ENCODE measurements at regions not wholly inside any gene's neighbourhood (a gene's known extent, or its start where the extent isn't known, plus 50 kb on each side); places are given as distances from the start of the nearest gene placed in this dataset.

DNA sequence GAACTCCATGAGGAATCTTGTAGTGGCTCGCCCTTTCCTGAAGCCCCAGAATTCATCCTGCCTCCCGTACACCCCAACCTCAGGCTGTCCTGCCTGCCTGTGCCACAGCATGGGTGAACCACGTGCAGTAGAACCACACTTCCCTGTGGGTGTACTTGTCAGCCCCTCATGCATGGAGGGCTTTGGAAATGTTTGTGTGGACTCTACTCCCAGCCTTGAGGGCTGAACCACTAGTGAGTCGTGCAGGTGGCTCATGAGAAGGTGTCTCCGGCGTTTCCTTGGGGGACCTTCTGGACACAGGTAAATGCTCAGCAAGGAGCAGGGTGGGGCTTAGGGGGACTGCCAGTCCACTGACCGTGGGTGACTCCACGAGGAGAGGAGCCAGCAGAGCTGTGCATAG lies 58.7 kb upstream of the ADORA2B start:
- TF ChIP-seq, protein P1, sequence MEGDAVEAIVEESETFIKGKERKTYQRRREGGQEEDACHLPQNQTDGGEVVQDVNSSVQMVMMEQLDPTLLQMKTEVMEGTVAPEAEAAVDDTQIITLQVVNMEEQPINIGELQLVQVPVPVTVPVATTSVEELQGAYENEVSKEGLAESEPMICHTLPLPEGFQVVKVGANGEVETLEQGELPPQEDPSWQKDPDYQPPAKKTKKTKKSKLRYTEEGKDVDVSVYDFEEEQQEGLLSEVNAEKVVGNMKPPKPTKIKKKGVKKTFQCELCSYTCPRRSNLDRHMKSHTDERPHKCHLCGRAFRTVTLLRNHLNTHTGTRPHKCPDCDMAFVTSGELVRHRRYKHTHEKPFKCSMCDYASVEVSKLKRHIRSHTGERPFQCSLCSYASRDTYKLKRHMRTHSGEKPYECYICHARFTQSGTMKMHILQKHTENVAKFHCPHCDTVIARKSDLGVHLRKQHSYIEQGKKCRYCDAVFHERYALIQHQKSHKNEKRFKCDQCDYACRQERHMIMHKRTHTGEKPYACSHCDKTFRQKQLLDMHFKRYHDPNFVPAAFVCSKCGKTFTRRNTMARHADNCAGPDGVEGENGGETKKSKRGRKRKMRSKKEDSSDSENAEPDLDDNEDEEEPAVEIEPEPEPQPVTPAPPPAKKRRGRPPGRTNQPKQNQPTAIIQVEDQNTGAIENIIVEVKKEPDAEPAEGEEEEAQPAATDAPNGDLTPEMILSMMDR (IDR thresholded peaks at IDR 0.05) = no peak
- DNase-seq = no peak
- Mint-ChIP-seq H3K27me3 (ENCODE audit: low read depth, poor library complexity) (peaks cover 6% of the 10 kb centered on the region), H3K9me3 (no peaks in the 10 kb centered on the region), H3K27ac (no peak overlapping the region), H3K36me3 (ENCODE audit: low read depth) (no peaks in the 10 kb centered on the region), H3K4me3 (no peak overlapping the region), H3K4me1 (peaks cover 11% of the 10 kb centered on the region)

DNA sequence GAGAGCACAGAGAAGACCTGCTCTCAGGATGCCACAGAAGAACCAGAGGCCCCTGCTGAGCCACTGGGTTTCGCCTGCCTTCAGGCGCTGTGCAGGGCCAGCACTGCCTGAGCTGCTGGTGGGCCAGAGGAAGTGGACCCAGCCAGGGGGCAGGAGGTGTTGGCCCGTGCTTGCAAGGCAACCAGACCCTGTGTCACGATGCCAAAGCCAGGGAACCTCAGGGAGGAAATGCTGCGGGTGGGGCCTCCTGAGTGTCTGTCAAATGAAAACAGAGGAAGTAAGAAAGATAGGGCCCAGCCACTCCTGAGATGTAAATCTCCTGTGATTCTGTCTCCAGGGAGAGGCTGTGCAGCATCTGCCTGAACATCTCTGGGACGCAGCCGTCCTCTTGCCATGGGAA lies 58.1 kb upstream of the ADORA2B start:
- H3K27ac Mint-ChIP-seq = peak overlapping the region; percentile 18
- H3K36me3 Mint-ChIP-seq (ENCODE audit: low read depth) = no peaks in the 10 kb centered on the region
- peaks cover 6% of the 10 kb centered on the region for H3K27me3 Mint-ChIP-seq (ENCODE audit: low read depth, poor library complexity)
- no peak for DNase-seq
- peaks cover 11% of the 10 kb centered on the region for H3K4me1 Mint-ChIP-seq
- no peaks in the 10 kb centered on the region for H3K9me3 Mint-ChIP-seq
- H3K4me3 Mint-ChIP-seq = no peak overlapping the region
- TF ChIP-seq, protein P1 (IDR thresholded peaks at IDR 0.05) = no peak

DNA sequence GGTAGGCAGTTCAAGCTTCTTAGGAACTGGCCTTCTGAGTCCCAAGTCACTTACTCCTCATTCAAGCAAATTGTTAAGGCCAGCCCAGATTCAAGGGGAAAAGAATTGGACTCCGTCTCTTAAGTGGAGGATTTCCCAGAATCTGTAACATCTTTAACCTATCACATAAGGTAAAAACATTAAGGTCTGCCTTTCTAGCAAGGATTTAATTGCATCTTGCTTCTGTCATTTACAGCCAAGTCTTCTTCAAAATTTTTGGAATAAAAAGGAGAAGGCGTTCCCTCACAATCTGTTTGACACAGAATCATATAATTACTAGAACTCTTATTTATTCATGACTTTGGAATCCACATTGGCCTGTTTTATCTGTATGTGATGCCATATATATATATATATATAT lies 56.5 kb upstream of the ADORA2B start:
- TF ChIP-seq, protein P1 (IDR thresholded peaks at IDR 0.05) = no peak
- Mint-ChIP-seq H3K4me3 (no peak overlapping the region), H3K27ac (no peak overlapping the region), H3K4me1 (peaks cover 23% of the 10 kb centered on the region), H3K9me3 (no peaks in the 10 kb centered on the region), H3K27me3 (ENCODE audit: low read depth, poor library complexity) (peaks cover 3% of the 10 kb centered on the region), H3K36me3 (ENCODE audit: low read depth) (no peaks in the 10 kb centered on the region)
- no peak for DNase-seq

DNA sequence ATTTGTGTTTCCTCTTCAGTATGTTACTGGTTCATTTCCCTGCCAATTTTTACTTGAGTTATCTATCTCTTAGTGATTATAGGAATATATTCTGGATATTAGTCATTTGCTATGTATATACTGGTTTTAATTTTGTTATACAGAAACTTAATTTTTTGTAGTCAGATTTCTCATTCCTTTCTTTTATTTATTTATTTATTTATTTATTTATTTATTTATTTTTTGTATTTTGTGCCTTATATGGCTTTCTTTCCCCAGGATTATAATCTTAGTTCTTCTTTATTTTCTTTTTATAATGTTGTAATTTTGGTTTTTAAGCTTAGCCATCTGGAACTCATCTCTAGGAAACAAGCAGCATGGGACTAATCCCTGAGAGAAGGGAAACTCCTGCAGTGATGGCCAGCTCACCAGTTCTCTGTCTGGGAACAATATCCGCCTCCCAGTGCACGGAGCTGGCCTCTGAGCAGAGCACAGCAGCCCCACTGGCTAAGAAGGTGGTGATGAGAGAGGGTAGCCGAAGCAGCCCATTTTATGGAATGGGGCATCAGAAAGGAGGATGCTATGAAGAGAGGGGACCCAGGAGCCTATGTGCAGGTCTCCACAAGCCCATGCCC lies 54.5 kb upstream of the ADORA2B start:
- Mint-ChIP-seq H3K4me1 (peaks cover 31% of the 10 kb centered on the region), H3K27me3 (ENCODE audit: low read depth, poor library complexity) (peaks cover 6% of the 10 kb centered on the region), H3K9me3 (peaks cover 6% of the 10 kb centered on the region), H3K36me3 (ENCODE audit: low read depth) (no peaks in the 10 kb centered on the region), H3K4me3 (no peak overlapping the region), H3K27ac (no peak overlapping the region)
- no peak for DNase-seq
- TF ChIP-seq, protein P1 (IDR thresholded peaks at IDR 0.05) = no peak

DNA sequence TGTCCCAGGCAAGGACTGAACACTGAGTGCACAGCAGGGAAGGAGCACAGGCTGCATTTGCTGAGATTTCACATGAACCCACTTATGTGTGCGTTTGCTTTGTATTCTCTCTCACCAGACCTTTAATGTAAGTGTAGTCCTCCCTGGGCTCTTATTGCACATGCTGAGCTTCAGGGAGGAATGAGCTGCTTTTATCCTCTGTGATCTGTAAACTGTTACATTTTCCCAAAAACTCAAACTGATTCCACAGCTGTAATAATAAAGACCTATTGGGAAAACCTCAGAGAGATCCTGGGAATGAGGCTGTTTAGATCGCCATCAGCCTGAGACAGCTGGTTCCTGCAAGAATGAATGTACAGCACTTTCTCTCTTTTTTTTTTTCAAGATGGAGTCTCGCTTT lies 53.6 kb upstream of the ADORA2B start:
- Mint-ChIP-seq H3K9me3 (peaks cover 10% of the 10 kb centered on the region), H3K27ac (no peak overlapping the region), H3K4me1 (peaks cover 30% of the 10 kb centered on the region), H3K27me3 (ENCODE audit: low read depth, poor library complexity) (peaks cover 9% of the 10 kb centered on the region), H3K36me3 (ENCODE audit: low read depth) (no peaks in the 10 kb centered on the region), H3K4me3 (no peak overlapping the region)
- no peak for DNase-seq
- TF ChIP-seq, protein P1 (IDR thresholded peaks at IDR 0.05) = no peak

DNA sequence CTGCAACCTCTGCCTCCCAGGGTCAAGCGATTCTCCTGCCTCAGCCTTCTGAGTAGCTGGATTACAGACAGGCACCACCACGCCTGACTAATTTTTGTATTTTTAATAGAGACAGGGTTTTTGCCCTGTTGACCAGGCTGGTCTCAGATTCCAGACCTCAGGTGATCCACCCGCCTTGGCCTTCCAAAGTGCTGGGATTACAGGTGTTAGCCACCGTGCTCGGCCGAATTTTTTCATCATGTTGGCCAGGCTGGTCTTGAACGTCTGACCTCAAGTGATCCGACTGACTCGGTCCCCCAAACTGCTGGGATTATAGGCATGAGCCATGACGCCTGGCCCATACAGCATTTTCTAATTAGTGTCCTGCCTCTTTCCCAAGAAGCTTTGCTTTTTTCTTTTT lies 52.7 kb upstream of the ADORA2B start:
- Mint-ChIP-seq H3K27ac (peak overlapping the region; percentile 63), H3K4me1 (peaks cover 23% of the 10 kb centered on the region), H3K9me3 (peaks cover 10% of the 10 kb centered on the region), H3K27me3 (ENCODE audit: low read depth, poor library complexity) (peaks cover 7% of the 10 kb centered on the region), H3K4me3 (no peak overlapping the region), H3K36me3 (ENCODE audit: low read depth) (no peaks in the 10 kb centered on the region)
- TF ChIP-seq, protein P1 (IDR thresholded peaks at IDR 0.05) = no peak
- DNase-seq = no peak
